RPMI8226 (cell line): ENCODE measurements at regions not wholly inside any gene's neighbourhood (a gene's known extent, or its start where the extent isn't known, plus 50 kb on each side); places are given as distances from the start of the nearest gene placed in this dataset.
"Not testable (repeated sequence)": the region's sequence is repeated elsewhere in the genome, so short reads cannot be mapped to it uniquely, and the experiment has no call there.

ENCODE experiments used
- DNase-seq: peaks from one replicate; pipeline ENCODE4 v3.0.0-alpha.2; 2015

- DNase-seq, result no peak
Observed at GRCh38 chr4:29243851-29244250, 1476.3 kb upstream of the PCDH7 start.

GRCh38 chr4:29259556-29259955 is 1460.6 kb upstream of the PCDH7 start:
- no peak for DNase-seq

- no peak for DNase-seq
Observed at GRCh38 chr4:29262986-29263385, 1457.2 kb upstream of the PCDH7 start.

- no peak for DNase-seq
Observed at GRCh38 chr4:29276150-29276549, 1444.0 kb upstream of the PCDH7 start.

- no peak for DNase-seq
Observed at GRCh38 chr4:29277381-29277780, 1442.8 kb upstream of the PCDH7 start.

GRCh38 chr4:29278585-29278984 is 1441.6 kb upstream of the PCDH7 start:
- DNase-seq, result no peak

- DNase-seq, result no peak
Observed at GRCh38 chr4:29289118-29289517, 1431.1 kb upstream of the PCDH7 start.

GRCh38 chr4:29295280-29295679 is 1424.9 kb upstream of the PCDH7 start:
- no peak for DNase-seq

GRCh38 chr4:29304595-29304994 is 1415.6 kb upstream of the PCDH7 start:
- no peak for DNase-seq

GRCh38 chr4:29307256-29307655 is 1412.9 kb upstream of the PCDH7 start:
- DNase-seq, result no peak

- DNase-seq, result no peak
Observed at GRCh38 chr4:29307755-29308154, 1412.4 kb upstream of the PCDH7 start.

GRCh38 chr4:29309050-29309449 is 1411.1 kb upstream of the PCDH7 start:
- no peak for DNase-seq

- DNase-seq, result no peak
Observed at GRCh38 chr4:29310252-29310651, 1409.9 kb upstream of the PCDH7 start.

- DNase-seq, result no peak
Observed at GRCh38 chr4:29311247-29311646, 1408.9 kb upstream of the PCDH7 start.

GRCh38 chr4:29319663-29320340 is 1400.4 kb upstream of the PCDH7 start:
- no peak for DNase-seq

- no peak for DNase-seq
Observed at GRCh38 chr4:29320947-29321620, 1399.1 kb upstream of the PCDH7 start.

GRCh38 chr4:29326004-29326403 is 1394.2 kb upstream of the PCDH7 start:
- DNase-seq, result no peak

GRCh38 chr4:29326816-29327215 is 1393.4 kb upstream of the PCDH7 start:
- no peak for DNase-seq

- no peak for DNase-seq
Observed at GRCh38 chr4:29336861-29337260, 1383.3 kb upstream of the PCDH7 start.

- DNase-seq, result no peak
Observed at GRCh38 chr4:29372971-29373370, 1347.2 kb upstream of the PCDH7 start.

- DNase-seq, result no peak
Observed at GRCh38 chr4:29375716-29376115, 1344.5 kb upstream of the PCDH7 start.

GRCh38 chr4:29378237-29378636 is 1341.9 kb upstream of the PCDH7 start:
- DNase-seq, result not testable (repeated sequence)

GRCh38 chr4:29390921-29391320 is 1329.2 kb upstream of the PCDH7 start:
- no peak for DNase-seq

- no peak for DNase-seq
Observed at GRCh38 chr4:29405116-29405515, 1315.1 kb upstream of the PCDH7 start.

- no peak for DNase-seq
Observed at GRCh38 chr4:29415771-29416170, 1304.4 kb upstream of the PCDH7 start.
